Erythroblast (primary cell): ENCODE measurements at regions not wholly inside any gene's neighbourhood (a gene's known extent, or its start where the extent isn't known, plus 50 kb on each side); places are given as distances from the start of the nearest gene placed in this dataset.

Source experiments
- GATA1 ChIP-seq: IDR thresholded peaks from 2 replicates; pipeline ENCODE4 v1.6.1; 2011; ENCODE audit warnings: low read depth, mild to moderate bottlenecking, control low read depth, low read length, moderate library complexity
- POLR2A ChIP-seq: IDR thresholded peaks from 2 replicates; pipeline ENCODE4 v1.6.1; 2011; ENCODE audit warnings: mild to moderate bottlenecking, low read length

GRCh38 chr6:21987501-21987957 lies 309.3 kb downstream of the PRL start:
- TF ChIP-seq POLR2A (no peak), GATA1 (no peak)
